ENCODE measurements at regions not wholly inside any gene's neighbourhood (a gene's known extent, or its start where the extent isn't known, plus 50 kb on each side); places are given as distances from the start of the nearest gene placed in this dataset.

- H3K27ac Mint-ChIP-seq, result no peak overlapping the region
- H3K4me3 Mint-ChIP-seq, result no peak overlapping the region
- no peaks in the 10 kb centered on the region for H3K9me3 Mint-ChIP-seq
- H3K4me1 Mint-ChIP-seq (ENCODE audit: low read depth), result no peaks in the 10 kb centered on the region
- H3K27me3 Mint-ChIP-seq, result no peaks in the 10 kb centered on the region
- H3K36me3 Mint-ChIP-seq (ENCODE audit: low read depth), result no peaks in the 10 kb centered on the region
Observed at GRCh38 chr9:18357321-18357720, 116.6 kb upstream of the ADAMTSL1 start.

- no peaks in the 10 kb centered on the region for H3K27me3 Mint-ChIP-seq
Observed at GRCh38 chr9:18358325-18358724, 115.6 kb upstream of the ADAMTSL1 start.

DNA sequence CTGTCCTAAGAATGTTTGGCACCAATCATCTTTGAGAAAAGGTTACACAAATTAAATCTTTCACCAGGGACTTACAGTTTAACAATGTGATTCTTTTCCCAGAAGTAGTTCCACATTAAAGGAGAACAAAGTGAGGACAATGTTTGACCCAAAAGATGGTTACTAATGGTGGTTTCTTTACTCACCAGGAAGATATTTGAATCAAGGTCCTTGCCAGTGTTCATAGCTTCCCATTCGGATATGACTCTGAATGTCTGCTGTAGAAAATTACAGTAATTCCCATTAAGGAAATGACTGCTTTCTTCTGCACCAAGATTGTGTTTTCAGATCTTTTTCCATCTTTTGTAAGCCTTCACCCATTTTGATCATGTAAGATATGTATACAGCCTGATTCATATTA is 114.6 kb upstream of the ADAMTSL1 start:
- H3K4me3 Mint-ChIP-seq, result no peak overlapping the region
- no peaks in the 10 kb centered on the region for H3K27me3 Mint-ChIP-seq
- H3K36me3 Mint-ChIP-seq (ENCODE audit: low read depth), result no peaks in the 10 kb centered on the region
- no peaks in the 10 kb centered on the region for H3K9me3 Mint-ChIP-seq
- no peak overlapping the region for H3K27ac Mint-ChIP-seq
- H3K4me1 Mint-ChIP-seq (ENCODE audit: low read depth), result no peaks in the 10 kb centered on the region

More at GRCh38 chr9:18358325-18358724, 115.6 kb upstream of the ADAMTSL1 start:
- H3K4me1 Mint-ChIP-seq (ENCODE audit: low read depth), result no peaks in the 10 kb centered on the region
- no peaks in the 10 kb centered on the region for H3K36me3 Mint-ChIP-seq (ENCODE audit: low read depth)
- no peaks in the 10 kb centered on the region for H3K9me3 Mint-ChIP-seq
- H3K4me3 Mint-ChIP-seq, result no peak overlapping the region
- no peak overlapping the region for H3K27ac Mint-ChIP-seq

DNA sequence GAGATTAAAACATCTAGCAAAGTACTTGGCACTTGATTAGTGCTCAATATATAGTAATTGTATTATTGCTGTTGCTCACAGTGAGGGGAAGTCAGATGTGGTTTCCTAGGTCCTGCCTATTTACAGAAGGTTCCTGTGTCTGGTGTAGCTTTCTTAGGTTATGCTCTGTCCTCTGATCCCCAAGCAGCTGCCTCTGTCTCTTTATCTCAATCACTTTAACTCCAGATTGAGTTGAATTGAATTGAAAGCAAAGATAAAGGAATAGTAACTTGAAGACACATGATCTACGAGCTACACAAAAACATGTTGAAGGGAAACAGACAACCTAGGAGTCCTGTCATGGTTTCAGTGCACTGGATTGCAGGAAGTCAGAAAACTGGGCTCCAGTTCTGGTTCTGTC is 113.9 kb upstream of the ADAMTSL1 start:
- H3K4me1 Mint-ChIP-seq (ENCODE audit: low read depth), result no peaks in the 10 kb centered on the region
- H3K36me3 Mint-ChIP-seq (ENCODE audit: low read depth), result no peaks in the 10 kb centered on the region
- no peak overlapping the region for H3K27ac Mint-ChIP-seq
- no peak overlapping the region for H3K4me3 Mint-ChIP-seq
- H3K9me3 Mint-ChIP-seq, result no peaks in the 10 kb centered on the region
- H3K27me3 Mint-ChIP-seq, result no peaks in the 10 kb centered on the region

- no peaks in the 10 kb centered on the region for H3K9me3 Mint-ChIP-seq
- H3K27ac Mint-ChIP-seq, result no peak overlapping the region
- no peaks in the 10 kb centered on the region for H3K4me1 Mint-ChIP-seq (ENCODE audit: low read depth)
- H3K27me3 Mint-ChIP-seq, result no peaks in the 10 kb centered on the region
- H3K36me3 Mint-ChIP-seq (ENCODE audit: low read depth), result no peaks in the 10 kb centered on the region
- H3K4me3 Mint-ChIP-seq, result no peak overlapping the region
Observed at GRCh38 chr9:18361646-18362045, 112.3 kb upstream of the ADAMTSL1 start.

- Mint-ChIP-seq H3K4me3 (no peak overlapping the region), H3K9me3 (no peaks in the 10 kb centered on the region), H3K27me3 (no peaks in the 10 kb centered on the region), H3K4me1 (ENCODE audit: low read depth) (no peaks in the 10 kb centered on the region), H3K27ac (no peak overlapping the region), H3K36me3 (ENCODE audit: low read depth) (no peaks in the 10 kb centered on the region)
Observed at GRCh38 chr9:18362166-18362565, 111.8 kb upstream of the ADAMTSL1 start.

DNA sequence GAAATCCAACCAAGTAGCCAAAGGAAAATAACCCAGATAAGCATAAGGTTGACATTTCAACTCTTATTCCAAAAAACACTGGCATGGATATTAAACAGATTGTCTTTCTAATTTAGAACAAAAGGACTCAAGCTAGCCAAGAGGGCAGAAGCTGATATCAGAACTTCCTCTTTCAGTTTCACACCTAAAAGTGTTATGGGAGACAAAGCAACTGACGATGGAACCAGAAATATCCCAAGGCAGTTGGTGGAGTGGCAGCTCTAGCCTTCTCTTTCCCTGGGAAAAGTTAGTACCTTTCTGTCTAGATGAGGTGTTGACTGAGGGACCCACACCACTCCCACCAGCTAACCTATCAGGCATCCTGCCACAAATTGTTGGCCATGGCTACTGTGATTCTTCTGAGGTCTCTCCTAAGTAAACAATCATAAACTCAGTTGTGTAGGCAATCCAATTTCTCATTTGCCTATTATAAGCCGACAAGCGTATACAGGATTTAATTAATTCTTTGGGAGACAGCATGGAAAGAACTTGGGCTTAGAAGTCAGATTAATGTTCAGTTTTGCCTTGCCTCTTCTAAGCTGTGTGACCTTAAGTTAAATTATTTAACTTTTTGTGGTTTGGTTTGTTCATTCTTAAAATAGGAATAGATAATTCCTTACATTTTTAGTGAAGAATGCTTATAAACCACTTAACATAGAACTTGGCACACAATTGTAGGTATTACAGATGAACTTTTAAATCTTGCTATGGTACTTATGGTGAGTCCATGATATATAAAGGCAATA is 110.9 kb upstream of the ADAMTSL1 start:
- Mint-ChIP-seq H3K27me3 (no peaks in the 10 kb centered on the region), H3K9me3 (peaks cover under 1% of the 10 kb centered on the region), H3K4me3 (no peak overlapping the region), H3K36me3 (ENCODE audit: low read depth) (no peaks in the 10 kb centered on the region), H3K27ac (no peak overlapping the region), H3K4me1 (ENCODE audit: low read depth) (no peaks in the 10 kb centered on the region)

DNA sequence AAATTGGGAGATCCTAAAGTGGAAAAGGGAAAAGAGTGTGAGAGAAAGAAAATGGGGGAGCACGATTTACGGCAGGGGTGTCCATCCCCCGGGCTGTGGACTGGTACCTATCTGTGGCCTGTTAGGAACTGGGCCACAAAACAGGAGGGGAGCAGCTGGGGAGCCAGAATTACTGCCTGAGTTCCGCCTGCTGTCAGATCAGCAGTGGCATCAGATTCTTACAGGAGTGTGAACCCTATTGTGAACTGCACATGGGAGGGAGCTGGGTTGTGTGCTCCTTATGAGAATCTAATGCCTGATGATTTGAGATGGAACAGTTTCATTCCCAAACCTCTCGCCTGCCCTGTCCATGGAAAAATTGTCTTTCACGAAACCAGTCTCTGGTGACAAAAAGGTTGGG is 108.3 kb upstream of the ADAMTSL1 start:
- peaks cover 2% of the 10 kb centered on the region for H3K9me3 Mint-ChIP-seq
- H3K4me1 Mint-ChIP-seq (ENCODE audit: low read depth), result no peaks in the 10 kb centered on the region
- no peaks in the 10 kb centered on the region for H3K36me3 Mint-ChIP-seq (ENCODE audit: low read depth)
- peaks cover 5% of the 10 kb centered on the region for H3K27me3 Mint-ChIP-seq
- no peak overlapping the region for H3K4me3 Mint-ChIP-seq
- H3K27ac Mint-ChIP-seq, result no peak overlapping the region

DNA sequence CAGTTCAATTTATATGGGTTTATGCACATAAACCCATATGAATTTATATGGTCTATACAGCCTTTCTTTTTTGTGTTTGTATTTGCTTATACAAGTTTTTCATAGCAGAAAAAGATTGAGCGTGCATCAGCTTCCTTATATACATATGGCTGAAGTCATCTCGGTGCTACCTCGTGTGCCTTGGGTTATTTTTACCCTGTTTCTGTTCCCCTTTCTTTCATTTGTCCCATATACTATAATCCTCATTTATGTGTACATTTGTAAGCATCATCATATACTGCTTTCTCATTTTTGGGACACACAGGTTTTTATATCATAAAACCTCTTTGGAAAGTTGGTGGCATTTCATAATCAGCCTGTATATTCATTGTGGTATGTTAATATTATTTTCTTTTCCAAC is 107.8 kb upstream of the ADAMTSL1 start:
- Mint-ChIP-seq H3K4me3 (no peak overlapping the region), H3K9me3 (peaks cover 2% of the 10 kb centered on the region), H3K36me3 (ENCODE audit: low read depth) (no peaks in the 10 kb centered on the region), H3K27ac (no peak overlapping the region), H3K27me3 (peaks cover 5% of the 10 kb centered on the region), H3K4me1 (ENCODE audit: low read depth) (no peaks in the 10 kb centered on the region)

GRCh38 chr9:18368206-18368605 is 105.7 kb upstream of the ADAMTSL1 start:
- Mint-ChIP-seq H3K27me3 (peaks cover 5% of the 10 kb centered on the region), H3K27ac (no peak overlapping the region), H3K4me1 (ENCODE audit: low read depth) (no peaks in the 10 kb centered on the region), H3K9me3 (peaks cover 2% of the 10 kb centered on the region), H3K4me3 (no peak overlapping the region), H3K36me3 (ENCODE audit: low read depth) (no peaks in the 10 kb centered on the region)

DNA sequence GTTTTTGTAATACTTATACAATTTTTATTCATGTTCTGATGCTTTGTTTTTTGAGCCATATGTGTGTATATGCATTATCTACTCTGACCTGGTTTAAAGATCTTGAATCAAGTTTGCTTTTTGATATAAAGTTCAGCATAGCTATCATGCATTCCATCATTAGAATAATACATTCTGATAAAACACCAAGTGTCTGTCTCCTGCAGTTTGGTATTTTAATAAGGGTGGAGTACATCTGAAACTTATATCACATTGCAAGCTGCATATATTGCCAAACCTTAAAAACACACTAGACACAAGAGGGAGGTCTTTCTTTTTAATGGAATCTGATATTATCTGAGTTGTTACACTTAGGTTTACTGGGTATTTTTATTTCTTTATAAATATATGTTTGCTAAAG is 102.8 kb upstream of the ADAMTSL1 start:
- no peak overlapping the region for H3K27ac Mint-ChIP-seq
- H3K9me3 Mint-ChIP-seq, result peaks cover 2% of the 10 kb centered on the region

GRCh38 chr9:18371621-18372020 is 102.3 kb upstream of the ADAMTSL1 start:
- peaks cover 8% of the 10 kb centered on the region for H3K27me3 Mint-ChIP-seq
- no peak overlapping the region for H3K4me3 Mint-ChIP-seq
- no peaks in the 10 kb centered on the region for H3K36me3 Mint-ChIP-seq (ENCODE audit: low read depth)
- H3K27ac Mint-ChIP-seq, result no peak overlapping the region
- no peaks in the 10 kb centered on the region for H3K4me1 Mint-ChIP-seq (ENCODE audit: low read depth)
- peaks cover 2% of the 10 kb centered on the region for H3K9me3 Mint-ChIP-seq

More for the DNA sequence above, 102.8 kb upstream of the ADAMTSL1 start:
- no peak overlapping the region for H3K4me3 Mint-ChIP-seq
- H3K4me1 Mint-ChIP-seq (ENCODE audit: low read depth), result no peaks in the 10 kb centered on the region
- H3K27me3 Mint-ChIP-seq, result peaks cover 7% of the 10 kb centered on the region
- H3K36me3 Mint-ChIP-seq (ENCODE audit: low read depth), result no peaks in the 10 kb centered on the region

GRCh38 chr9:18379073-18379811 is 94.7 kb upstream of the ADAMTSL1 start:
- H3K27me3 Mint-ChIP-seq, result peaks cover 6% of the 10 kb centered on the region
- H3K27ac Mint-ChIP-seq, result no peak overlapping the region
- no peaks in the 10 kb centered on the region for H3K4me1 Mint-ChIP-seq (ENCODE audit: low read depth)
- no peak overlapping the region for H3K4me3 Mint-ChIP-seq
- no peaks in the 10 kb centered on the region for H3K9me3 Mint-ChIP-seq
- H3K36me3 Mint-ChIP-seq (ENCODE audit: low read depth), result no peaks in the 10 kb centered on the region

GRCh38 chr9:18382243-18382642 is 91.7 kb upstream of the ADAMTSL1 start:
- no peaks in the 10 kb centered on the region for H3K4me1 Mint-ChIP-seq (ENCODE audit: low read depth)
- H3K36me3 Mint-ChIP-seq (ENCODE audit: low read depth), result no peaks in the 10 kb centered on the region
- H3K27me3 Mint-ChIP-seq, result peaks cover 6% of the 10 kb centered on the region
- H3K27ac Mint-ChIP-seq, result no peak overlapping the region
- H3K4me3 Mint-ChIP-seq, result no peak overlapping the region
- no peaks in the 10 kb centered on the region for H3K9me3 Mint-ChIP-seq

DNA sequence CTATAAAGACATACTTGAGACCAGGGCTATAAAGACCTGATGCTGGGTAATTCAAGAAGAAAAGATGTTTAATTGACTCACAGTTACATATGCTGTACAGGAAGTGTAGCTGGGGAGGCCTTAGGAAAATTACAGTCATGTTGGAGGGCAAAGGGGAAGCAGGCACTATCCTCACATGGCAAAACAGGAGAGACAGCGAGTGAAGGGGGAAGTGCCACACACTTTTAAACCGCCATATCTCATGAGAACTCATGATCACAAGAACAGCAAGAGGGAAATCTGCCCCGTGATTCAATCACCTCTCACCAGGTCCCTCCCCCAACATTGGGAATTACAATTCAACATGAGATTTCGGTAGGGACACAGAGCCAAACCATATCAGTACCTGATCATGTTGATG is 89.9 kb upstream of the ADAMTSL1 start:
- no peak overlapping the region for H3K4me3 Mint-ChIP-seq
- H3K27me3 Mint-ChIP-seq, result peaks cover 6% of the 10 kb centered on the region
- H3K9me3 Mint-ChIP-seq, result no peaks in the 10 kb centered on the region
- no peaks in the 10 kb centered on the region for H3K4me1 Mint-ChIP-seq (ENCODE audit: low read depth)
- no peak overlapping the region for H3K27ac Mint-ChIP-seq
- H3K36me3 Mint-ChIP-seq (ENCODE audit: low read depth), result no peaks in the 10 kb centered on the region

Data from stimulated activated naive CD8-positive, alpha-beta T cell treated with anti-CD3 and anti-CD28 coated beads, Interleukin-15, Interleukin-2, amounts not matched to agents 100 ng/mL and 50 ng/mL, for 24 hours (primary cell).